GM23338 (cell line): ENCODE measurements at regions not wholly inside any gene's neighbourhood (a gene's known extent, or its start where the extent isn't known, plus 50 kb on each side); places are given as distances from the start of the nearest gene placed in this dataset.

ENCODE experiments used
- ATAC-seq: fragments of 200-7000 bp; cut with Tn5 transposase; 3 replicates; pipeline ENCODE4 v1.9.1; 2020
- DNase-seq: peaks from one replicate; pipeline ENCODE4 v3.0.0-alpha.2; 2015; ENCODE audit warnings: low spot score
- H2AFZ ChIP-seq: fragments of 200-600 bp; sonication (generic); 2 replicates; pipeline ENCODE4 v1.8.0; 2016; ENCODE audit warnings: antibody characterized with exemption, mild to moderate bottlenecking, moderate library complexity
- H3F3A ChIP-seq: fragments of 200-600 bp; sonication (generic); replicated peaks from 2 replicates; pipeline ENCODE4 v1.8.0; 2017; ENCODE audit warnings: antibody characterized with exemption, mixed run types, low read depth
- H3K27ac ChIP-seq: fragments of 200-600 bp; sonication (generic); 2 replicates; pipeline ENCODE4 v1.6.1; 2016; ENCODE audit warnings: low read depth
- H3K27me3 ChIP-seq: fragments of 200-600 bp; sonication (generic); 2 replicates; pipeline ENCODE4 v1.8.0; 2016; ENCODE audit warnings: mild to moderate bottlenecking, mixed run types, moderate library complexity; ENCODE audit not compliant: insufficient read depth
- H3K36me3 ChIP-seq: fragments of 200-600 bp; sonication (generic); 2 replicates; pipeline ENCODE4 v1.8.0; 2016; ENCODE audit warnings: mild to moderate bottlenecking; ENCODE audit not compliant: insufficient read depth
- H3K4me1 ChIP-seq: fragments of 200-600 bp; sonication (generic); 2 replicates; pipeline ENCODE4 v1.8.0; 2016; ENCODE audit warnings: mild to moderate bottlenecking, moderate library complexity; ENCODE audit not compliant: insufficient read depth
- H3K4me2 ChIP-seq: fragments of 200-600 bp; sonication (generic); 2 replicates; pipeline ENCODE4 v1.7.1; 2017; ENCODE audit warnings: mixed run types
- H3K4me3 ChIP-seq: fragments of 200-600 bp; sonication (generic); 2 replicates; pipeline ENCODE4 v1.6.1; 2016; ENCODE audit warnings: mixed run types
- H3K79me2 ChIP-seq: fragments of 200-600 bp; sonication (generic); replicated peaks from 2 replicates; pipeline ENCODE4 v1.8.0; 2017; ENCODE audit warnings: mild to moderate bottlenecking; ENCODE audit not compliant: insufficient read depth
- H3K9me2 ChIP-seq: fragments of 200-600 bp; sonication (generic); 2 replicates; pipeline ENCODE4 v1.8.0; 2017; ENCODE audit not compliant: insufficient read depth
- H4K20me1 ChIP-seq: fragments of 200-600 bp; sonication (generic); replicated peaks from 2 replicates; pipeline ENCODE4 v1.8.0; 2017; ENCODE audit warnings: mild to moderate bottlenecking; ENCODE audit not compliant: insufficient read depth
- H3K27ac Mint-ChIP-seq: 2 replicates; pipeline ENCODE4 v1.8.0; 2020; ENCODE audit warnings: inconsistent platforms, mild to moderate bottlenecking, moderate library complexity, mixed read lengths
- H3K27me3 Mint-ChIP-seq: 3 replicates; pipeline ENCODE4 v1.8.0; 2022; ENCODE audit warnings: low read depth, mild to moderate bottlenecking, moderate library complexity, mixed read lengths, inconsistent platforms; ENCODE audit not compliant: insufficient read depth, poor library complexity
- H3K36me3 Mint-ChIP-seq: 3 replicates; pipeline ENCODE4 v1.8.0; 2021; ENCODE audit warnings: low read depth, mild to moderate bottlenecking, inconsistent platforms, moderate library complexity, mixed read lengths
- H3K4me1 Mint-ChIP-seq: 3 replicates; pipeline ENCODE4 v1.8.0; 2020; ENCODE audit warnings: mild to moderate bottlenecking, inconsistent platforms, mixed read lengths
- H3K4me3 Mint-ChIP-seq: 3 replicates; pipeline ENCODE4 v1.8.0; 2021; ENCODE audit warnings: moderate library complexity, mild to moderate bottlenecking, inconsistent platforms, mixed read lengths
- H3K9me3 Mint-ChIP-seq: 3 replicates; pipeline ENCODE4 v1.8.0; 2020; ENCODE audit warnings: moderate library complexity, mild to moderate bottlenecking, inconsistent platforms, mixed read lengths
- CREB1 ChIP-seq: fragments of 250-450 bp; sonication (Bioruptor Pico); IDR thresholded peaks from 2 replicates; pipeline ENCODE4 v1.5.0; 2020; ENCODE audit warnings: low read depth, mild to moderate bottlenecking, moderate library complexity
- EZH2phosphoT487 ChIP-seq: fragments of 200-600 bp; sonication (generic); IDR thresholded peaks from one replicate; pipeline ENCODE4 v1.8.1; 2018; ENCODE audit warnings: antibody characterized with exemption; ENCODE audit not compliant: unreplicated experiment
- JUNB ChIP-seq: IDR thresholded peaks from one replicate; pipeline ENCODE4 v1.6.1; 2016; ENCODE audit warnings: antibody characterized with exemption; ENCODE audit not compliant: unreplicated experiment
- NANOG ChIP-seq: IDR thresholded peaks from 2 replicates; pipeline ENCODE4 v1.6.1; 2016; ENCODE audit warnings: antibody characterized with exemption, borderline replicate concordance
- POLR2AphosphoS5 ChIP-seq: IDR thresholded peaks from 2 replicates; pipeline ENCODE4 v1.6.1; 2016; ENCODE audit warnings: antibody characterized with exemption, low read depth
- STAT1 ChIP-seq: IDR thresholded peaks from one replicate; pipeline ENCODE4 v1.6.1; 2016; ENCODE audit warnings: antibody characterized with exemption; ENCODE audit not compliant: unreplicated experiment
- ZNF114 ChIP-seq: fragments of 250-450 bp; sonication (Bioruptor Pico); IDR thresholded peaks from 2 replicates; pipeline ENCODE4 v1.5.0; 2020; ENCODE audit warnings: mild to moderate bottlenecking, moderate library complexity
- TF ChIP-seq, protein P1 (sequence below), 2 experiments: fragments of 200-600 bp in 1 of 2; sonication (generic) in 1 of 2; conservative IDR thresholded peaks; 2 replicates each; pipeline versions ENCODE4 v1.5.1 to v1.6.1; 2016 to 2017; ENCODE audit warnings: antibody characterized with exemption in 2 of 2, low read depth in 2 of 2, mild to moderate bottlenecking in 2 of 2, moderate library complexity in 1 of 2
- TF ChIP-seq, protein P2 (sequence below): IDR thresholded peaks from 2 replicates; pipeline ENCODE4 v1.6.1; 2016; ENCODE audit warnings: antibody characterized with exemption
- TF ChIP-seq, protein P3 (sequence below): IDR thresholded peaks from one replicate; pipeline ENCODE4 v1.6.1; 2018; ENCODE audit warnings: antibody characterized with exemption; ENCODE audit not compliant: unreplicated experiment

DNA sequence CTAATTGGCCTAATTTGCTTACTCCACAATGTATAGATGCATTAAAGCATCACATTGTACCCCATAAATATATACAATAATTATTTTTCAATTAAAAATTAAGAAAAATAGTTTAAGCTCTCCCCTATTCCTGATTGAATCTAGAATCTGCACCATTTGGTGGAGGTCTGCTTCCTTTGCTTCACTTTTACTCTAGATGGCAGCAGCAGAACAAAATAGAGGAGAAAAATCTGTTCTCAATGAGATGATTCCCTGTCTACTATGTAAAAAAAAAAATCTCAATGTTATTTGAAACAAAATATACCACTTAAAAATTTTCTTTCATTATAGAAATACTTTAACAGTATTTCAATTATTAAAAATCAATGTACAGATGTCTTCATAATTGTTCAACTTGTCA, 109.6 kb upstream of the FXR1 start:
- Histone ChIP-seq H3K79me2 (no peaks in the 10 kb centered on the region), H3K9me2 (no peaks in the 10 kb centered on the region), H3F3A (no peaks in the 10 kb centered on the region), H3K4me2 (no peak overlapping the region), H3K4me1 (peaks cover 18% of the 10 kb centered on the region; the same call in 1 of the 2 replicates), H3K4me3 (no peak overlapping the region), H2AFZ (no peak overlapping the region), H4K20me1 (no peaks in the 10 kb centered on the region), H3K36me3 (no peaks in the 10 kb centered on the region), H3K27me3 (no peaks in the 10 kb centered on the region), H3K27ac (no peak overlapping the region)
- no peak for TF ChIP-seq EZH2phosphoT487
- TF ChIP-seq, protein P1, sequence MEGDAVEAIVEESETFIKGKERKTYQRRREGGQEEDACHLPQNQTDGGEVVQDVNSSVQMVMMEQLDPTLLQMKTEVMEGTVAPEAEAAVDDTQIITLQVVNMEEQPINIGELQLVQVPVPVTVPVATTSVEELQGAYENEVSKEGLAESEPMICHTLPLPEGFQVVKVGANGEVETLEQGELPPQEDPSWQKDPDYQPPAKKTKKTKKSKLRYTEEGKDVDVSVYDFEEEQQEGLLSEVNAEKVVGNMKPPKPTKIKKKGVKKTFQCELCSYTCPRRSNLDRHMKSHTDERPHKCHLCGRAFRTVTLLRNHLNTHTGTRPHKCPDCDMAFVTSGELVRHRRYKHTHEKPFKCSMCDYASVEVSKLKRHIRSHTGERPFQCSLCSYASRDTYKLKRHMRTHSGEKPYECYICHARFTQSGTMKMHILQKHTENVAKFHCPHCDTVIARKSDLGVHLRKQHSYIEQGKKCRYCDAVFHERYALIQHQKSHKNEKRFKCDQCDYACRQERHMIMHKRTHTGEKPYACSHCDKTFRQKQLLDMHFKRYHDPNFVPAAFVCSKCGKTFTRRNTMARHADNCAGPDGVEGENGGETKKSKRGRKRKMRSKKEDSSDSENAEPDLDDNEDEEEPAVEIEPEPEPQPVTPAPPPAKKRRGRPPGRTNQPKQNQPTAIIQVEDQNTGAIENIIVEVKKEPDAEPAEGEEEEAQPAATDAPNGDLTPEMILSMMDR (conservative IDR thresholded peaks at IDR 0.05; ENCODE audit: low read depth in 2 of 2), result peak; percentile 65 to 72; a peak in 3 of 4 replicates
- Mint-ChIP-seq H3K36me3 (no peaks in the 10 kb centered on the region), H3K9me3 (no peaks in the 10 kb centered on the region), H3K4me1 (peaks cover 19% of the 10 kb centered on the region), H3K27ac (no peak overlapping the region), H3K4me3 (no peak overlapping the region), H3K27me3 (peaks cover 3% of the 10 kb centered on the region)
- peak; percentile 69 for DNase-seq
- ATAC-seq, result peak; percentile 37; the same call in 2 of the 3 replicates

DNA sequence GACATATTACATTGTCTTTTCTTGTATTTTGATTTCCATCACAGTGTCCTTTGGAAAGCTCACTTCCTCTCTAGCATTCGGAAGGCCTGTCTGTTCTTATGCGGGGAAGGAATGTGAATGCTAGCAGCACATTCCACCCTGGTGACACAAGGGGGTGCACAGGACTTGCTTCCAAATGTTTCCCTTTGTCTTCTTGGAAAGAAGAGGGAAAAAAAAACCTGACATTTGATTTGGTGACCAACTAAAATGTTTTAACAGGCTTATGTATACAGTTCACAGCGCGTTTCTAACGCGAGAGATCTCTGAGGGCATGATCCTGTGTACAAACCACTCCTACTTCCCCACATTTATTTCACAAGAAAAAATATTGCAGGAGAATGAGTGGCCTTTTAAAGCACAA, 107.6 kb upstream of the FXR1 start:
- H3K4me3 Mint-ChIP-seq, result peak overlapping the region; percentile 38

More for the DNA sequence above, 107.6 kb upstream of the FXR1 start:
- Mint-ChIP-seq H3K4me1 (peaks cover 19% of the 10 kb centered on the region), H3K9me3 (no peaks in the 10 kb centered on the region), H3K36me3 (no peaks in the 10 kb centered on the region), H3K27ac (peak overlapping the region; percentile 95), H3K27me3 (peaks cover 3% of the 10 kb centered on the region)
- peak overlapping the region; percentile 19; the same call in 1 of the 2 replicates for H3K4me3 ChIP-seq
- no peaks in the 10 kb centered on the region for H3K9me2 ChIP-seq
- DNase-seq, result peak; percentile 92
- no peaks in the 10 kb centered on the region for H3K27me3 ChIP-seq
- no peaks in the 10 kb centered on the region for H4K20me1 ChIP-seq
- no peaks in the 10 kb centered on the region for H3F3A ChIP-seq
- H3K4me2 ChIP-seq, result peak overlapping the region; percentile 40; the same call in 1 of the 2 replicates
- H3K4me1 ChIP-seq, result peaks cover 19% of the 10 kb centered on the region; the same call in 1 of the 2 replicates
- H3K79me2 ChIP-seq, result no peaks in the 10 kb centered on the region
- TF ChIP-seq ZNF114 (CRISPR knock-in tag), result no peak
- peak; percentile 52; the same call in 1 of the 2 replicates for TF ChIP-seq NANOG
- TF ChIP-seq JUNB, result no peak
- TF ChIP-seq, protein P1 (conservative IDR thresholded peaks at IDR 0.05; ENCODE audit: low read depth in 2 of 2), result peak; percentile 66 to 88
- no peak for TF ChIP-seq STAT1
- TF ChIP-seq, protein P2, sequence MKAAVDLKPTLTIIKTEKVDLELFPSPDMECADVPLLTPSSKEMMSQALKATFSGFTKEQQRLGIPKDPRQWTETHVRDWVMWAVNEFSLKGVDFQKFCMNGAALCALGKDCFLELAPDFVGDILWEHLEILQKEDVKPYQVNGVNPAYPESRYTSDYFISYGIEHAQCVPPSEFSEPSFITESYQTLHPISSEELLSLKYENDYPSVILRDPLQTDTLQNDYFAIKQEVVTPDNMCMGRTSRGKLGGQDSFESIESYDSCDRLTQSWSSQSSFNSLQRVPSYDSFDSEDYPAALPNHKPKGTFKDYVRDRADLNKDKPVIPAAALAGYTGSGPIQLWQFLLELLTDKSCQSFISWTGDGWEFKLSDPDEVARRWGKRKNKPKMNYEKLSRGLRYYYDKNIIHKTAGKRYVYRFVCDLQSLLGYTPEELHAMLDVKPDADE, result no peak; the same call in 1 of the 2 replicates
- no peak for TF ChIP-seq CREB1 (CRISPR knock-in tag)
- no peak for TF ChIP-seq POLR2AphosphoS5
- TF ChIP-seq EZH2phosphoT487, result no peak
- TF ChIP-seq, protein P3, sequence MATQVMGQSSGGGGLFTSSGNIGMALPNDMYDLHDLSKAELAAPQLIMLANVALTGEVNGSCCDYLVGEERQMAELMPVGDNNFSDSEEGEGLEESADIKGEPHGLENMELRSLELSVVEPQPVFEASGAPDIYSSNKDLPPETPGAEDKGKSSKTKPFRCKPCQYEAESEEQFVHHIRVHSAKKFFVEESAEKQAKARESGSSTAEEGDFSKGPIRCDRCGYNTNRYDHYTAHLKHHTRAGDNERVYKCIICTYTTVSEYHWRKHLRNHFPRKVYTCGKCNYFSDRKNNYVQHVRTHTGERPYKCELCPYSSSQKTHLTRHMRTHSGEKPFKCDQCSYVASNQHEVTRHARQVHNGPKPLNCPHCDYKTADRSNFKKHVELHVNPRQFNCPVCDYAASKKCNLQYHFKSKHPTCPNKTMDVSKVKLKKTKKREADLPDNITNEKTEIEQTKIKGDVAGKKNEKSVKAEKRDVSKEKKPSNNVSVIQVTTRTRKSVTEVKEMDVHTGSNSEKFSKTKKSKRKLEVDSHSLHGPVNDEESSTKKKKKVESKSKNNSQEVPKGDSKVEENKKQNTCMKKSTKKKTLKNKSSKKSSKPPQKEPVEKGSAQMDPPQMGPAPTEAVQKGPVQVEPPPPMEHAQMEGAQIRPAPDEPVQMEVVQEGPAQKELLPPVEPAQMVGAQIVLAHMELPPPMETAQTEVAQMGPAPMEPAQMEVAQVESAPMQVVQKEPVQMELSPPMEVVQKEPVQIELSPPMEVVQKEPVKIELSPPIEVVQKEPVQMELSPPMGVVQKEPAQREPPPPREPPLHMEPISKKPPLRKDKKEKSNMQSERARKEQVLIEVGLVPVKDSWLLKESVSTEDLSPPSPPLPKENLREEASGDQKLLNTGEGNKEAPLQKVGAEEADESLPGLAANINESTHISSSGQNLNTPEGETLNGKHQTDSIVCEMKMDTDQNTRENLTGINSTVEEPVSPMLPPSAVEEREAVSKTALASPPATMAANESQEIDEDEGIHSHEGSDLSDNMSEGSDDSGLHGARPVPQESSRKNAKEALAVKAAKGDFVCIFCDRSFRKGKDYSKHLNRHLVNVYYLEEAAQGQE, result no peak
- peak overlapping the region; percentile 61; the same call in 1 of the 2 replicates for H3K27ac ChIP-seq
- peak; percentile 100 for ATAC-seq
- no peak overlapping the region; the same call in 1 of the 2 replicates for H2AFZ ChIP-seq
- H3K36me3 ChIP-seq, result no peaks in the 10 kb centered on the region
